Suprapubic skin (tissue), 4 donors: ENCODE measurements at regions not wholly inside any gene's neighbourhood (a gene's known extent, or its start where the extent isn't known, plus 50 kb on each side); places are given as distances from the start of the nearest gene placed in this dataset.

ENCODE experiments used
- DNase-seq, 2 donors: peaks; one replicate each; pipeline ENCODE4 v3.0.0-alpha.2; 2019; ENCODE audit warnings: low spot score in 2 of 2
- H3K27ac ChIP-seq: fragments of 200-600 bp; sonication (generic); one replicate; pipeline ENCODE4 v1.5.1; 2019
- H3K27me3 ChIP-seq: fragments of 200-600 bp; sonication (generic); one replicate; pipeline ENCODE4 v1.5.1; 2019
- H3K36me3 ChIP-seq: fragments of 200-600 bp; sonication (generic); one replicate; pipeline ENCODE4 v1.5.1; 2019
- H3K4me1 ChIP-seq: fragments of 200-600 bp; sonication (generic); one replicate; pipeline ENCODE4 v1.5.1; 2019
- H3K4me3 ChIP-seq: fragments of 200-600 bp; sonication (generic); one replicate; pipeline ENCODE4 v1.5.1; 2019; ENCODE audit warnings: mild to moderate bottlenecking
- H3K9me3 ChIP-seq: fragments of 200-600 bp; sonication (generic); one replicate; pipeline ENCODE4 v1.5.1; 2019
- CTCF ChIP-seq, 2 donors: fragments of 200-600 bp in 1 of 2; fragments of 450-650 bp in 1 of 2; sonication (generic) in 1 of 2; IDR thresholded peaks; one replicate each; pipeline ENCODE4 v1.5.1; 2016 to 2019; ENCODE audit warnings: antibody characterized with exemption in 2 of 2, mild to moderate bottlenecking in 1 of 2, moderate library complexity in 1 of 2
- EP300 ChIP-seq: sonication (generic); formaldehyde crosslinking; IDR thresholded peaks from one replicate; pipeline ENCODE4 v1.6.1; 2017; ENCODE audit warnings: antibody characterized with exemption
- POLR2A ChIP-seq, 2 donors: fragments of 450-650 bp; IDR thresholded peaks; one replicate each; pipeline ENCODE4 v1.6.1; 2017; ENCODE audit warnings: antibody characterized with exemption in 2 of 2, mild to moderate bottlenecking in 2 of 2, moderate library complexity in 2 of 2
- POLR2AphosphoS5 ChIP-seq, 3 donors: sonication (generic); formaldehyde crosslinking; IDR thresholded peaks; one replicate each; pipeline ENCODE4 v1.6.1; 2017; ENCODE audit warnings: antibody characterized with exemption in 3 of 3
- WGBS: methylation state at CpG from one replicate; pipeline ENCODE4 v1.1.5; 2018; 5-methylcytosine and 5-hydroxymethylcytosine counted together

- Histone ChIP-seq H3K36me3 (no peaks in the 10 kb centered on the region), H3K4me3 (no peak overlapping the region), H3K27ac (no peak overlapping the region), H3K9me3 (no peaks in the 10 kb centered on the region), H3K4me1 (no peaks in the 10 kb centered on the region), H3K27me3 (no peaks in the 10 kb centered on the region)
- no peak for DNase-seq
- WGBS = 46% methylated on average over 2 of the region's 2 CpGs
- TF ChIP-seq POLR2A (IDR thresholded peaks at IDR 0.05) (no peak), EP300 (no peak), CTCF (IDR thresholded peaks at IDR 0.05) (no peak), POLR2AphosphoS5 (IDR thresholded peaks at IDR 0.05) (no peak)
These were observed 468.9 kb downstream of the KLF12 start for GRCh38 chr13:73665261-73665660.

- no peaks in the 10 kb centered on the region for H3K4me1 ChIP-seq
- no peaks in the 10 kb centered on the region for H3K9me3 ChIP-seq
- TF ChIP-seq EP300 (no peak), POLR2A (IDR thresholded peaks at IDR 0.05) (no peak), CTCF (IDR thresholded peaks at IDR 0.05) (no peak), POLR2AphosphoS5 (IDR thresholded peaks at IDR 0.05) (no peak)
- H3K4me3 ChIP-seq = no peak overlapping the region
- no peak for DNase-seq
- 84% methylated on average over 4 of the region's 4 CpGs for WGBS
- H3K27me3 ChIP-seq = no peaks in the 10 kb centered on the region
- H3K36me3 ChIP-seq = no peaks in the 10 kb centered on the region
- no peak overlapping the region for H3K27ac ChIP-seq
These were observed 469.4 kb downstream of the KLF12 start for GRCh38 chr13:73664851-73665250.

GRCh38 chr13:73662833-73663232, 471.4 kb downstream of the KLF12 start:
- H3K36me3 ChIP-seq = no peaks in the 10 kb centered on the region
- H3K27ac ChIP-seq = no peak overlapping the region
- no peak for DNase-seq
- peaks cover 6% of the 10 kb centered on the region for H3K4me1 ChIP-seq
- no peaks in the 10 kb centered on the region for H3K27me3 ChIP-seq
- WGBS = 97% methylated on average over 8 of the region's 8 CpGs
- TF ChIP-seq CTCF (IDR thresholded peaks at IDR 0.05) = no peak
- no peak for TF ChIP-seq POLR2AphosphoS5 (IDR thresholded peaks at IDR 0.05)
- TF ChIP-seq POLR2A (IDR thresholded peaks at IDR 0.05) = no peak
- TF ChIP-seq EP300 = no peak
- H3K4me3 ChIP-seq = no peak overlapping the region
- H3K9me3 ChIP-seq = no peaks in the 10 kb centered on the region

- H3K9me3 ChIP-seq = no peaks in the 10 kb centered on the region
- WGBS = 92% methylated on average over 19 of the region's 19 CpGs
- no peak for TF ChIP-seq EP300
- TF ChIP-seq POLR2A (IDR thresholded peaks at IDR 0.05) = no peak
- no peak for TF ChIP-seq POLR2AphosphoS5 (IDR thresholded peaks at IDR 0.05)
- TF ChIP-seq CTCF (IDR thresholded peaks at IDR 0.05) = no peak
- no peaks in the 10 kb centered on the region for H3K36me3 ChIP-seq
- no peak for DNase-seq
- no peak overlapping the region for H3K4me3 ChIP-seq
- no peak overlapping the region for H3K27ac ChIP-seq
- no peaks in the 10 kb centered on the region for H3K27me3 ChIP-seq
- H3K4me1 ChIP-seq = peaks cover 10% of the 10 kb centered on the region
These were observed 472.3 kb downstream of the KLF12 start for GRCh38 chr13:73661687-73662425.

- Histone ChIP-seq H3K4me3 (no peak overlapping the region), H3K27ac (no peak overlapping the region), H3K9me3 (no peaks in the 10 kb centered on the region), H3K36me3 (no peaks in the 10 kb centered on the region), H3K4me1 (peaks cover 10% of the 10 kb centered on the region), H3K27me3 (no peaks in the 10 kb centered on the region)
- TF ChIP-seq CTCF (IDR thresholded peaks at IDR 0.05) = no peak
- no peak for TF ChIP-seq EP300
- TF ChIP-seq POLR2AphosphoS5 (IDR thresholded peaks at IDR 0.05) = no peak
- TF ChIP-seq POLR2A (IDR thresholded peaks at IDR 0.05) = no peak
- no peak for DNase-seq
- 93% methylated on average over 10 of the region's 10 CpGs for WGBS
These were observed 473.1 kb downstream of the KLF12 start for GRCh38 chr13:73661066-73661465.
